ACC112 (cell line): ENCODE measurements at regions not wholly inside any gene's neighbourhood (a gene's known extent, or its start where the extent isn't known, plus 50 kb on each side); places are given as distances from the start of the nearest gene placed in this dataset.

Source experiments
- H2AFZ ChIP-seq: fragments of 200-600 bp; sonication (generic); one replicate; pipeline ENCODE4 v1.6.0; 2017; ENCODE audit warnings: antibody characterized with exemption, low read length; ENCODE audit not compliant: unreplicated experiment
- H3K27ac ChIP-seq: fragments of 200-600 bp; sonication (generic); 2 replicates; pipeline ENCODE4 v1.5.1; 2014; ENCODE audit warnings: low read depth, mild to moderate bottlenecking, antibody characterized with exemption, low read length, moderate library complexity
- H3K27me3 ChIP-seq: fragments of 200-600 bp; sonication (generic); 2 replicates; pipeline ENCODE4 v1.6.1; 2014; ENCODE audit warnings: mild to moderate bottlenecking, antibody characterized with exemption, low read length, moderate library complexity, mixed read lengths; ENCODE audit not compliant: insufficient read depth
- H3K36me3 ChIP-seq: fragments of 200-600 bp; sonication (generic); 2 replicates; pipeline ENCODE4 v1.6.1; 2016; ENCODE audit warnings: mild to moderate bottlenecking, antibody characterized with exemption, low read length, moderate library complexity, mixed read lengths; ENCODE audit not compliant: insufficient read depth
- H3K4me1 ChIP-seq: fragments of 200-600 bp; sonication (generic); one replicate; pipeline ENCODE4 v1.6.1; 2016; ENCODE audit warnings: low read length, mixed read lengths; ENCODE audit not compliant: insufficient read depth, unreplicated experiment, control insufficient read depth
- H3K4me3 ChIP-seq: fragments of 200-600 bp; sonication (generic); 2 replicates; pipeline ENCODE4 v1.5.1; 2014; ENCODE audit warnings: mild to moderate bottlenecking, low read depth, low read length
- H3K79me2 ChIP-seq: fragments of 200-600 bp; sonication (generic); one replicate; pipeline ENCODE4 v1.6.0; 2016; ENCODE audit warnings: low read length; ENCODE audit not compliant: control insufficient read depth, unreplicated experiment, insufficient read depth

GRCh38 chr11:128180441-128181087, 406.8 kb downstream of the ETS1 start:
- Histone ChIP-seq H3K4me3 (peak overlapping the region; percentile 36; the same call in 1 of the 2 replicates), H3K27me3 (no peaks in the 10 kb centered on the region), H3K79me2 (no peaks in the 10 kb centered on the region), H3K27ac (peak overlapping the region; percentile 79), H3K36me3 (no peaks in the 10 kb centered on the region), H3K4me1 (peaks cover 30% of the 10 kb centered on the region), H2AFZ (peak overlapping the region; percentile 57)

- H3K4me1 ChIP-seq = peaks cover 35% of the 10 kb centered on the region
- H3K27ac ChIP-seq = peak overlapping the region; percentile 79
- H2AFZ ChIP-seq = no peak overlapping the region
- no peak overlapping the region for H3K4me3 ChIP-seq
- no peaks in the 10 kb centered on the region for H3K36me3 ChIP-seq
- H3K79me2 ChIP-seq = no peaks in the 10 kb centered on the region
- no peaks in the 10 kb centered on the region for H3K27me3 ChIP-seq
Measured at GRCh38 chr11:128179512-128179911, 407.8 kb downstream of the ETS1 start.

GRCh38 chr11:128179039-128179438, 408.3 kb downstream of the ETS1 start:
- H3K79me2 ChIP-seq = no peaks in the 10 kb centered on the region
- H3K36me3 ChIP-seq = no peaks in the 10 kb centered on the region
- no peak overlapping the region for H2AFZ ChIP-seq
- H3K27me3 ChIP-seq = no peaks in the 10 kb centered on the region
- no peak overlapping the region for H3K4me3 ChIP-seq
- no peak overlapping the region for H3K27ac ChIP-seq
- H3K4me1 ChIP-seq = peaks cover 39% of the 10 kb centered on the region

- Histone ChIP-seq H2AFZ (no peak overlapping the region), H3K79me2 (no peaks in the 10 kb centered on the region), H3K4me1 (peaks cover 34% of the 10 kb centered on the region), H3K27ac (peak overlapping the region; percentile 38), H3K36me3 (no peaks in the 10 kb centered on the region), H3K4me3 (no peak overlapping the region), H3K27me3 (no peaks in the 10 kb centered on the region)
Measured at GRCh38 chr11:128174465-128175291, 412.7 kb downstream of the ETS1 start.

GRCh38 chr11:128172046-128172878, 415.1 kb downstream of the ETS1 start:
- Histone ChIP-seq H2AFZ (no peak overlapping the region), H3K4me1 (peaks cover 26% of the 10 kb centered on the region), H3K79me2 (no peaks in the 10 kb centered on the region), H3K27ac (peak overlapping the region; percentile 21; the same call in 1 of the 2 replicates), H3K27me3 (no peaks in the 10 kb centered on the region), H3K4me3 (no peak overlapping the region), H3K36me3 (no peaks in the 10 kb centered on the region)

GRCh38 chr11:128171506-128171905, 415.9 kb downstream of the ETS1 start:
- Histone ChIP-seq H3K4me1 (peaks cover 23% of the 10 kb centered on the region), H3K4me3 (no peak overlapping the region), H3K27ac (peak overlapping the region; percentile 21; the same call in 1 of the 2 replicates), H3K79me2 (no peaks in the 10 kb centered on the region), H3K36me3 (no peaks in the 10 kb centered on the region), H3K27me3 (no peaks in the 10 kb centered on the region), H2AFZ (no peak overlapping the region)

GRCh38 chr11:128165572-128165971, 421.8 kb downstream of the ETS1 start:
- H3K36me3 ChIP-seq = no peaks in the 10 kb centered on the region
- H2AFZ ChIP-seq = peak overlapping the region; percentile 57
- H3K79me2 ChIP-seq = no peaks in the 10 kb centered on the region

GRCh38 chr11:128164080-128164741, 423.1 kb downstream of the ETS1 start:
- Histone ChIP-seq H2AFZ (no peak overlapping the region), H3K4me1 (no peaks in the 10 kb centered on the region), H3K27ac (no peak overlapping the region), H3K4me3 (no peak overlapping the region), H3K27me3 (no peaks in the 10 kb centered on the region), H3K79me2 (no peaks in the 10 kb centered on the region), H3K36me3 (no peaks in the 10 kb centered on the region)

More at GRCh38 chr11:128165572-128165971, 421.8 kb downstream of the ETS1 start:
- no peak overlapping the region for H3K27ac ChIP-seq
- H3K4me1 ChIP-seq = no peaks in the 10 kb centered on the region
- H3K27me3 ChIP-seq = no peaks in the 10 kb centered on the region
- H3K4me3 ChIP-seq = no peak overlapping the region

- H2AFZ ChIP-seq = no peak overlapping the region
- H3K27ac ChIP-seq = no peak overlapping the region
- no peaks in the 10 kb centered on the region for H3K4me1 ChIP-seq
- no peak overlapping the region for H3K4me3 ChIP-seq
- H3K36me3 ChIP-seq = no peaks in the 10 kb centered on the region
- H3K79me2 ChIP-seq = no peaks in the 10 kb centered on the region
- H3K27me3 ChIP-seq = no peaks in the 10 kb centered on the region
Measured at GRCh38 chr11:128161994-128162393, 425.4 kb downstream of the ETS1 start.

- H2AFZ ChIP-seq = no peak overlapping the region
- no peaks in the 10 kb centered on the region for H3K79me2 ChIP-seq
- H3K27me3 ChIP-seq = no peaks in the 10 kb centered on the region
- H3K4me1 ChIP-seq = no peaks in the 10 kb centered on the region
- no peak overlapping the region for H3K27ac ChIP-seq
- H3K36me3 ChIP-seq = no peaks in the 10 kb centered on the region
- no peak overlapping the region for H3K4me3 ChIP-seq
Measured at GRCh38 chr11:128161436-128161835, 425.9 kb downstream of the ETS1 start.
